ENCODE measurements at regions not wholly inside any gene's neighbourhood (a gene's known extent, or its start where the extent isn't known, plus 50 kb on each side); places are given as distances from the start of the nearest gene placed in this dataset.
"Not testable (repeated sequence)": the region's sequence is repeated elsewhere in the genome, so short reads cannot be mapped to it uniquely, and the experiment has no call there.

GRCh38 chr5:154702477-154702876 is 52.7 kb upstream of the LARP1 start:
- no peak for DNase-seq (ENCODE audit: low spot score)

DNA sequence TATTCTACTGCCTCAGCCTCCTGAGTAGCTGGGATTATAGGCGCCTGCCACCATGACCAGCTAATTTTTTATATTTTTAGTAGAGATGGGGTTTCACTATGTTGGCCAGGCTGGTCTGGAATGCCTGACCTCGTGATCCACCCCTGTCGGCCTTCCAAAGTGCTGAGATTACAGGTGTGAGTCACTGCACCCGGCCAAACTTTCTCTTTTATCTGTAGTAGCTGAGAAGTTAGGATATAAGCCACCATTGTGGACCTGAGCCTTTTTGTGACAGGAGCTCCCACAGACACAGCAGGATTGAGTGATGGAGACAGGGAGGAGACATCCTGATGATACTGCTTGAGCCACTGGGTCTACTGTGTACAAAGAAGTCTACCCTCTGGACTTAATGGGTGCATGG is 53.5 kb upstream of the LARP1 start:
- not testable (repeated sequence) for DNase-seq (ENCODE audit: low spot score)

- DNase-seq (ENCODE audit: low spot score) = no peak
These were observed 54.0 kb upstream of the LARP1 start for GRCh38 chr5:154701181-154701580.

GRCh38 chr5:154700289-154700928 is 54.8 kb upstream of the LARP1 start:
- DNase-seq (ENCODE audit: low spot score) = not testable (repeated sequence)

DNA sequence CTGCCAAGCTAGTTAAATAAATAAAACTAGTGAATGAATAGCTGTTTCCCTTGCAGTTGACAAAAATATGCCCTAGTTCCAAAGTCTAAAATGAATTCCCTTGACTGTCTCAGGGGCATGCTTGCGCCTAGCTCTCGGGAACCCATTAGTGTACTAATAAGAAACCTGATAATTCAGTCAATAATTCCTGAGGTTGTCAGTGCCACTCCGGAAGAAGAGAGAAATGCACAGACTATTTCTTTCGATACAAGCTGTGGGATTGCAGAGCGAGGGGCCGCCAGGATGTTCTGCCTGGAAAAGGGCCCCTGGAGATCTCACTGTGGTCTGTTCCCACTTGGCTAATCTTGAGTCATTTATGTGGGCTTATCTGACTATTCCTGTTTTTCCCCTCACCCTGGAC is 56.4 kb upstream of the LARP1 start:
- DNase-seq (ENCODE audit: low spot score) = no peak

GRCh38 chr5:154697371-154697770 is 57.8 kb upstream of the LARP1 start:
- no peak for DNase-seq (ENCODE audit: low spot score)

GRCh38 chr5:154696891-154697290 is 58.3 kb upstream of the LARP1 start:
- DNase-seq (ENCODE audit: low spot score) = no peak

DNA sequence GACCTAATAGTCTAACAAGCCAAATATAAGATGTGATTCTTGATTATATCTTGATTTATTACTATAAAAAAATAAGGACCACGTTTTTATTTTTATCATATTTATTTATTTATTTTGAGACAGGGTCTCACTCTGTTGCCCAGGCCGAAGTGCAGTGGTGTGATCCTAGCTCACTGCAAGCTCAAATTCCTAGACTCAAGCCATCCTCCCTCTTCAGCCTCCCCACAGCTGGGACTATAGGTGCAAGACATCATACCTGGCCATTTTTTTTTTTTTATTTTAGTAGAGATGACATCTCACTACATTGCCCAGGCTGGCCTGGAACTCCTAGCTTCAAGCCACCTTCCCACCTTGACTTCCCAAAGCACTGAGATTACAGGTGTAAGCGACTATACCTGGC is 61.0 kb upstream of the LARP1 start:
- DNase-seq (ENCODE audit: low spot score) = no peak

- DNase-seq (ENCODE audit: low spot score) = no peak
These were observed 64.7 kb upstream of the LARP1 start for GRCh38 chr5:154690488-154690887.

DNA sequence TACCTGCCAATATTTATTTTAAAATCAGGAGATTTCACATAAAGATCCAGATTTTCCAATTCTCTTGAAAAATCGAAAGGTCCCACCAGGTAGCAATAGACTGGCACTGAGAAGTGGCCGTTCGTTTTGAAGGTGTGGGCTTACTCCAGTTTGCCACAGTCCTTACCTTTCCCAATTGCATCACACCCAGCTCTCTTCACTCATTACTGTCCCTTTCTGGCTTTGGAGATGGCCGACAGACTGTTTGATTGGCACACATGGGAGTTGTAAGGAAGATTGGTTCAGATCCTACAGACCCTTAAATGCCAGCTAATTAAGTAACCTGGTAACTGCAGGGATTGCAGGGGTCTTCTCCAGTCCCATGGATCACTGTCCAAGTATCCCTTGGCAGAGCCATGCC is 68.7 kb upstream of the LARP1 start:
- no peak for DNase-seq (ENCODE audit: low spot score)

- no peak for DNase-seq (ENCODE audit: low spot score)
These were observed 71.9 kb upstream of the LARP1 start for GRCh38 chr5:154683101-154683880.

GRCh38 chr5:154679501-154679900 is 75.7 kb upstream of the LARP1 start:
- no peak for DNase-seq (ENCODE audit: low spot score)

DNA sequence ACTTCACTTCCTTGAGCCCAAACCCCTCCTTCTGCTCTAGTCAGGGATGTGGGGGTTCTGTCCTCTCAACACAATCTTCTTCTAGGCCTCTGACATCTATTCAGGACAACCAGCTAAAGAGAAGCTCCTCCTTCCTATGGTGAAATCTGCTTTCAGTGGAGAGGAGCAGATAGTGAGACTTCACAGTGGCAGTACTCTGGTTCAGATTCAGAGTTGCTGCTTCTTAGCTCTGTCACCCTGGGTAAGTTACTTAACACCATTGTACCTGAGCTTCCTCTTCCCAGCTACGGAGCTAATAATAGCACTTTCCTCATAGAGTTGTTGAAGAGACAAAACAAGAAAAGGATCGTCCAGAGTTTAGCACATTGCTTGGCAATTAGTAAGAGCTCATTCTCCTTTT is 77.3 kb upstream of the LARP1 start:
- DNase-seq (ENCODE audit: low spot score) = peak; percentile 35

DNA sequence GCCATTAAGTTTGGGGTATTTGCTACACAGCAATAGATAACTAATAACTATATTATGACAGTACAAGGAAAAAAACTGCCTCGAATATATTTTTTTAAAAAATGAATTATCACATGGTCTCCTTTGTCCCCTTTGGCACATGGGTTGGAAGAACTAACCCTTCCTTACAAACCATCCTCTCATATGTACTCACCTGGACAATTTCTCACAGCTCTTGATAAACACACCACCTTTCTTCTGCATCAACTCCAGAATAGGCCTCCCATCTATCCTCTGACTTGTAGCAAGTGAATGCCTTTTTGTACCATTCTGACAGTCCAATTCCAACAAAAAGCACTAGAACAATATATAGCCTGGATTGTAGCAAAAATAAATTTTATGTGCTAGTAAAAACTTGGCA is 78.7 kb upstream of the LARP1 start:
- DNase-seq (ENCODE audit: low spot score) = no peak

GRCh38 chr5:154674029-154674428 is 81.1 kb upstream of the LARP1 start:
- no peak for DNase-seq (ENCODE audit: low spot score)

- DNase-seq (ENCODE audit: low spot score) = no peak
These were observed 81.7 kb upstream of the LARP1 start for GRCh38 chr5:154673506-154673905.

DNA sequence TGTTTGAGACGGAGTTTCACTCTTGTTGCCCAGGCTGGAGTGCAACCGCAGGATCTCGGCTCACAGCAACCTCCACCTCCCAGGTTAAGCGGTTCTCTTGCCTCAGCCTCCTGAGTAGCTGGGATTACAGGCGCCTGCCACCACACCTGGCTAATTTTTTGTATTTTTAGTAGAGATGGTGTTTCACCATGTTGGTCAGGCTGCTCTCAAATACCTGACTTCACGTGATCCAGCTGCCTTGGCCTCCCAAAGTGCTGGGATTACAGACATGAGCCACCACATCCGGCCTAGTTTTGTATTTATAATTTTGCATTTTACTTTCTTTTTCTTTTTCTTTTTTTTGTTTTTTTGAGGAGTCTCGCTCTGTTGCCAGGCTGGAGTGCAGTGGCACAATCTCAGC is 85.3 kb upstream of the LARP1 start:
- DNase-seq (ENCODE audit: low spot score) = not testable (repeated sequence)

DNA sequence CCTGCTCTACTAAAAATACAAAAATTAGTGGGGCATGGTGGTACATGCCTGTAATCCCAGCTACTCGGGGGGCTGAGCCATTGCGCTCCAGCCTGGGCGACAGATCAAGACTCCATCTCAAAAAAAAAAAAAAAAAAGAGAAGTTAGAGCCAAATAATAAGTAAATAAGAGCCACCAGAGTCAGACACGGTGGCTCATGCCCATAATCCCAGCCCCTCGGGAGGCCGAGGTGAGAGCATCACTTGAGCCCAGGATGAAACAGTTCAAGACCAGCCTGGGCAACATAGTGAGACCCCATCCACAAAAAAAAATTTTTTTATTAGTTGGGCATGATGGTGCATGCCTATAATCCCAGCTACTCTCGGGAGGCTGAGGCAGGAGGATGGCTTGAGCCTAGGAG is 85.8 kb upstream of the LARP1 start:
- DNase-seq (ENCODE audit: low spot score) = no peak

- no peak for DNase-seq (ENCODE audit: low spot score)
These were observed 90.3 kb upstream of the LARP1 start for GRCh38 chr5:154664869-154665268.

DNA sequence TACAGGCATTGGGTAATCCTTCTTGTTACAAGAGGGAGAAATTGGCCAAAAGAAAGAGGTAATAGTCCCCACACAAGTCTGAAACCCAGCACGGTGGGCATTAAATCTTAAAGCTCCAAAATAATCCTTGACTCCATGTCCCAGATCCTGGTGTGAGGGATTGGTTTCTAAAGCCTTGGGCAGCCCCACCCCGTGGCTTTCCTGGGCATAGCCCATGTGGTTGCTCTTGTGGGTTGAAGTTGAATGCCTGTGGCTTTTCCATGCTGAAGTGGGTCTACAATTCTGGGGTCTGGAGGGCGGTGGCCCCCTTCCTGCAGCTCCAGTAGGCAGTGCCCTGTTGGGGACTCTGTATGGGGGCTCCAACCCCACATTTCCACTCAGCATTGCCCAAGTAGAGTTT is 91.8 kb upstream of the LARP1 start:
- DNase-seq (ENCODE audit: low spot score) = no peak

DNA sequence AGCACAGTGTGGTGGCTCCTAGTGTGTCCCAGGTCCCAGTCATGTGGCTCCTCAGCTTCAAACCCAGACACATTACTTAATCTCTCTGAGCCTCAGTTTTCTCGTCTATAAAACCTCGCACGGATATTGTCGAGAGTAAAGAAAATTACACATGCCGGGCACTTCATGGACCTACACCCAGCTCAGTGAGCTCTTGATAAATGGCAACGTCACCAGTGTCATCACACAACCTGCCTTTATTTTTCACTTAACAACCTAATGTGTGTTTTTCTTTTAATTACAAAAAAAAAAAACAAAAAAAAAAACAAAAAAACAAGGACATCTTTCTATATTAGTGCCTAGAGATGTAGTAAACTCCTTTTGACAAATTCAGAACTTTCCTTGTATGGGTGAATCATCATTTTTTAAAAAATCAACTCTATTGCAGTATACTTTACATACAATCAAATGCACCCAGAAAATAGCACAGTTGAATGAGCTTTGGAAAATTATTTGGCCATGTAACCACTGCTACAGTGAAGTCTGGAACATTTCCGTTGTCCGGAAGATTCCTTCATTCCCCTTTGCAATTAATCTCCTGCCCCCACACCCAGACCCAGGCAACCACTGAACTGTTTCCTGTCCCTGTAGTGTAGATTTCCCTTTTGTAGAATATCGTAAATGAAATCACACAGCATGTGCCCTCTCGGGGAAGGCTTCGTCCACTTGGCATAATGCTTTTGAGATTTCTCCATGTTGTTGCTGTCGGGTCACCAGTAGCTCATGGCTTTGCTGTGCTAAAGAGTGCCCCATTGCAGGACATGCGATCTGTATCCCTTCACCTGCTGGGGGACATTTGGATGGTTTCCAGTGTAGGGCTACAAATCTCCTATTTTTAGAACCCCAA is 100.4 kb upstream of the LARP1 start:
- peak; percentile 55 for DNase-seq (ENCODE audit: low spot score)

- DNase-seq (ENCODE audit: low spot score) = peak; percentile 36
These were observed 101.3 kb upstream of the LARP1 start for GRCh38 chr5:154653764-154654485.

Data from GM03348 (cell line).